Gastroesophageal sphincter (tissue), 4 donors: ENCODE measurements at regions not wholly inside any gene's neighbourhood (a gene's known extent, or its start where the extent isn't known, plus 50 kb on each side); places are given as distances from the start of the nearest gene placed in this dataset.
"Not testable (repeated sequence)": the region's sequence is repeated elsewhere in the genome, so short reads cannot be mapped to it uniquely, and the experiment has no call there.

Experiments
- ATAC-seq: fragments of 150-250 bp; one replicate; pipeline ENCODE4 v1.9.1; 2016; ENCODE audit warnings: mild to moderate bottlenecking, moderate library complexity
- H3K27ac ChIP-seq, 4 donors: fragments of 200-600 bp; sonication (generic) in 3 of 4; 1 replicate in 3 of 4; 2 replicates in 1 of 4; pipeline ENCODE4 v1.5.1; 2016 to 2019
- H3K27me3 ChIP-seq: fragments of 200-600 bp; sonication (generic); one replicate; pipeline ENCODE4 v1.5.1; 2019
- H3K36me3 ChIP-seq, 2 donors: fragments of 200-600 bp; sonication (generic); one replicate each; pipeline ENCODE4 v1.5.1; 2019; ENCODE audit warnings: control low read depth in 1 of 2
- H3K4me1 ChIP-seq, 3 donors: fragments of 200-600 bp; sonication (generic); 1 replicate in 2 of 3; 2 replicates in 1 of 3; pipeline ENCODE4 v1.5.1; 2016 to 2019; ENCODE audit warnings: control low read depth in 2 of 3
- H3K4me3 ChIP-seq, 2 donors: fragments of 200-600 bp; sonication (generic); one replicate each; pipeline ENCODE4 v1.5.1; 2019; ENCODE audit warnings: mild to moderate bottlenecking in 1 of 2, moderate library complexity in 1 of 2
- H3K9me3 ChIP-seq, 3 donors: fragments of 200-600 bp; sonication (generic); one replicate each; pipeline ENCODE4 v1.5.1; 2017 to 2019; ENCODE audit warnings: control low read depth in 2 of 3
- CTCF ChIP-seq, 4 experiments: fragments of 200-600 bp in 2 of 4; fragments of 450-650 bp in 2 of 4; sonication (generic) in 1 of 4; IDR thresholded peaks; one replicate each; pipeline ENCODE4 v1.5.1; 2017 to 2019; ENCODE audit warnings: antibody characterized with exemption in 4 of 4, mild to moderate bottlenecking in 2 of 4, moderate library complexity in 2 of 4
- EP300 ChIP-seq: sonication (generic); formaldehyde crosslinking; IDR thresholded peaks from one replicate; pipeline ENCODE4 v1.6.1; 2017; ENCODE audit warnings: antibody characterized with exemption, mild to moderate bottlenecking
- POLR2A ChIP-seq, 2 donors: fragments of 450-650 bp; IDR thresholded peaks; one replicate each; pipeline ENCODE4 v1.6.1; 2017; ENCODE audit warnings: antibody characterized with exemption in 2 of 2, mild to moderate bottlenecking in 2 of 2, moderate library complexity in 1 of 2
- POLR2AphosphoS5 ChIP-seq: sonication (generic); formaldehyde crosslinking; IDR thresholded peaks from one replicate; pipeline ENCODE4 v1.6.1; 2017; ENCODE audit warnings: antibody characterized with exemption
- WGBS, 2 donors: methylation state at CpG; one replicate each; pipeline ENCODE4 v1.1.5; 2018; ENCODE audit warnings: low coverage in 1 of 2; 5-methylcytosine and 5-hydroxymethylcytosine counted together

GRCh38 chr15:59817834-59818233, 128.7 kb upstream of the BNIP2 start:
- 24 to 46% methylated on average over 5 of the region's 5 CpGs for WGBS, 2 donors
- ATAC-seq, result no peak

GRCh38 chr15:59817053-59817452, 127.9 kb upstream of the BNIP2 start:
- Histone ChIP-seq H3K27ac (no peak overlapping the region), H3K36me3 (no peaks in the 10 kb centered on the region), H3K9me3 (no peaks in the 10 kb centered on the region), H3K4me1 (no peaks in the 10 kb centered on the region), H3K4me3 (no peak overlapping the region), H3K27me3 (peaks cover 39% of the 10 kb centered on the region)
- TF ChIP-seq EP300 (no peak), CTCF (IDR thresholded peaks at IDR 0.05) (no peak), POLR2AphosphoS5 (no peak), POLR2A (IDR thresholded peaks at IDR 0.05) (no peak)
- ATAC-seq, result no peak
- 75 to 83% methylated on average over 1 of the region's 1 CpG for WGBS, 2 donors

More at GRCh38 chr15:59817834-59818233, 128.7 kb upstream of the BNIP2 start:
- Histone ChIP-seq H3K9me3 (no peaks in the 10 kb centered on the region), H3K4me1 (no peaks in the 10 kb centered on the region), H3K27ac (no peak overlapping the region), H3K27me3 (peaks cover 37% of the 10 kb centered on the region), H3K4me3 (no peak overlapping the region), H3K36me3 (no peaks in the 10 kb centered on the region)
- no peak for TF ChIP-seq POLR2AphosphoS5
- no peak for TF ChIP-seq EP300
- no peak for TF ChIP-seq POLR2A (IDR thresholded peaks at IDR 0.05)
- TF ChIP-seq CTCF (IDR thresholded peaks at IDR 0.05), result no peak

GRCh38 chr15:59814409-59814808, 125.3 kb upstream of the BNIP2 start:
- peaks cover 42% of the 10 kb centered on the region for H3K27me3 ChIP-seq
- WGBS, 2 donors, result 27 to 63% methylated on average over 2 to 8 of the region's 8 CpGs
- no peaks in the 10 kb centered on the region for H3K4me1 ChIP-seq
- no peaks in the 10 kb centered on the region for H3K36me3 ChIP-seq
- H3K4me3 ChIP-seq, result no peak overlapping the region
- ATAC-seq, result no peak
- no peak overlapping the region for H3K27ac ChIP-seq
- TF ChIP-seq POLR2A (IDR thresholded peaks at IDR 0.05), result no peak
- H3K9me3 ChIP-seq, result no peaks in the 10 kb centered on the region

GRCh38 chr15:59812889-59813288, 123.8 kb upstream of the BNIP2 start:
- Histone ChIP-seq H3K9me3 (no peaks in the 10 kb centered on the region), H3K4me3 (no peak overlapping the region), H3K27me3 (peaks cover 42% of the 10 kb centered on the region), H3K27ac (no peak overlapping the region), H3K4me1 (no peaks in the 10 kb centered on the region), H3K36me3 (no peaks in the 10 kb centered on the region)
- TF ChIP-seq EP300, result no peak
- TF ChIP-seq POLR2A (IDR thresholded peaks at IDR 0.05), result no peak
- no peak for TF ChIP-seq POLR2AphosphoS5
- TF ChIP-seq CTCF (IDR thresholded peaks at IDR 0.05), result no peak
- ATAC-seq, result no peak
- 43% methylated on average over 1 of the region's 1 CpG for WGBS, 2 donors

- ATAC-seq, result no peak
- WGBS, 2 donors, result 29 to 41% methylated on average over 9 to 11 of the region's 15 CpGs
- Histone ChIP-seq H3K9me3 (no peaks in the 10 kb centered on the region), H3K4me1 (no peaks in the 10 kb centered on the region), H3K27ac (no peak overlapping the region), H3K4me3 (no peak overlapping the region), H3K27me3 (peaks cover 42% of the 10 kb centered on the region), H3K36me3 (no peaks in the 10 kb centered on the region)
- TF ChIP-seq CTCF (IDR thresholded peaks at IDR 0.05), result no peak
- TF ChIP-seq POLR2A (IDR thresholded peaks at IDR 0.05), result no peak
- TF ChIP-seq EP300, result no peak
- TF ChIP-seq POLR2AphosphoS5, result no peak
Measured at GRCh38 chr15:59812250-59812870, 123.2 kb upstream of the BNIP2 start.

GRCh38 chr15:59803293-59803966, 114.3 kb upstream of the BNIP2 start:
- not testable (repeated sequence) for H3K27ac ChIP-seq, H3K4me1 ChIP-seq, H3K9me3 ChIP-seq, H3K36me3 ChIP-seq, H3K4me3 ChIP-seq, ATAC-seq
- peaks cover 11% of the 10 kb centered on the region for H3K27me3 ChIP-seq
- WGBS, 2 donors, result 73 to 76% methylated on average over 7 to 8 of the region's 19 CpGs
